Fibroblast of upper back skin (primary cell): ENCODE measurements at regions not wholly inside any gene's neighbourhood (a gene's known extent, or its start where the extent isn't known, plus 50 kb on each side); places are given as distances from the start of the nearest gene placed in this dataset.
"Not testable (repeated sequence)": the region's sequence is repeated elsewhere in the genome, so short reads cannot be mapped to it uniquely, and the experiment has no call there.

Experiments used
- DNase-seq: peaks from one replicate; pipeline ENCODE4 v3.0.0-alpha.2; 2013

DNA sequence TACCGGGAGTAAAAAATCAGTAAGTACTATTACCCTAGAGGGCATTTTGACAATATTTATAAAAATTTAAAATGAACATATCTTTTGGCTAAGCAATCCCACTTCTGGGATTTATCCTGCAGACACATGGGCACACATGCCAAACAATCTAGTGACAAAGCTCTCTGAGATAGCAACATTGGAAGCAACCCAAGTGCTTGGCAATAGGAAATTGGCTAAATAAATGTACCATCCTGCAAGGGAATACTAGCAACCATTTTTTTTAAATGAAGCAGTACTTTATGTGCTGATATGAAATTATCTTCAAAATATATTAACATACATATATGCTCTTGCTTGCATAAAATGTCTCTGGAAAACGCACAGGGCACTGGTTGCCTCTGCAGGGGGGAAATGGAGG is 133.8 kb downstream of the SNX5 start:
- no peak for DNase-seq

DNA sequence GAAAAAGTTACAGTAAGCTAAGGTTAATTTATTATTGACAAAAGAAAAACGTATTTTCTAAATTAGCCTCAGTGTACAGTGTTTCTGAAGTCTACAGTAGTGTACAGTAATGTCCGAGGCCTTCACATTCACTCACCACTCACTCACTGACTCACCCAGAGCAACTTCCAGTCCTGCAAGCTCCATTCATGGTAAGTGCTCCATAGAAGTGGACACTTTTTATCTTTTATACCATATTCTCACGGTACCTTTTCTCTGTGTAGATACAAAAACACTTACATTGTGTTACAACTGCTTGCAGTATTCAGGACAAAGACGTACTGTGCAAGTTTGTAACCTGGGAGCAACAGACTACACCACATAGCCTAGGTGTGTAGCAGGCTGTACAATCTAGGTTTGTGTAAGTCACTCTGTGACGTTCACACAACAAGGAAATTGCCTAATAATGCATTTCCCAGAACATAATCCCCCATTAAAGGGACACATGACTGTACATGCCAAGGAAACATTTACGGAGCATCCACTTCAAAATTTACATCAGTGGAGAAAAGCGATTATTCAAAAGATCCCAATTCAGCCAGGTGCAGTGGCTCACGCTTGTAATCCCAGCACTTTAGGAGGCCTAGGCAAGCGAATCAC is 133.4 kb downstream of the BANF2 start:
- DNase-seq: peak; percentile 20

- DNase-seq: no peak
These were observed 132.6 kb downstream of the BANF2 start for GRCh38 chr20:17832236-17832915.

DNA sequence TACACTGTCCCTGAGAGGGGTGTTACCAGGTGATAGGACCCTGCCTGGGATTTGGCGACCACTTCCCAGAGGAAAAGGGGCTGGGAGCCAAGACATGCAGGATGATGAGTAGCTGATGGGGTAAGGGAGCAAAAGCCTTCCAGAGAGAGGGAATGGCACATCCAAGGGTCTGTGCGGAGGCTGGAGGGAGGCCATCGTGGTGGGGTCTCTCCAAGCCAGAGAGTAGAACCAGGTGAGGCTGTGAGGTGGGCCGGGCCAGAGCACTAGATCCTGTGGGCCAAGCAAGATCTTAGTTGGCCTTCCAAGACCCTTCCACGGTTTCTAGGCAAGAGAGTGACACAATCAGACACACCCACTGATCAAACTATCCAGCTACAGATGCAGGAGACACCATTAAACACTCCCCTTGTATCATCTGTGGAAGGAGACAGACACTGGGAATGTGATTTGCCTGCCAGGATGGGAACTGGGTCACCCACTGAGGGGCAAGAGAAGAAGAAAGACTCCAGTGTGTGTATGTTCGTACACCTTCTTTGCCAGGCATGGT is 128.9 kb downstream of the BANF2 start:
- no peak for DNase-seq

DNA sequence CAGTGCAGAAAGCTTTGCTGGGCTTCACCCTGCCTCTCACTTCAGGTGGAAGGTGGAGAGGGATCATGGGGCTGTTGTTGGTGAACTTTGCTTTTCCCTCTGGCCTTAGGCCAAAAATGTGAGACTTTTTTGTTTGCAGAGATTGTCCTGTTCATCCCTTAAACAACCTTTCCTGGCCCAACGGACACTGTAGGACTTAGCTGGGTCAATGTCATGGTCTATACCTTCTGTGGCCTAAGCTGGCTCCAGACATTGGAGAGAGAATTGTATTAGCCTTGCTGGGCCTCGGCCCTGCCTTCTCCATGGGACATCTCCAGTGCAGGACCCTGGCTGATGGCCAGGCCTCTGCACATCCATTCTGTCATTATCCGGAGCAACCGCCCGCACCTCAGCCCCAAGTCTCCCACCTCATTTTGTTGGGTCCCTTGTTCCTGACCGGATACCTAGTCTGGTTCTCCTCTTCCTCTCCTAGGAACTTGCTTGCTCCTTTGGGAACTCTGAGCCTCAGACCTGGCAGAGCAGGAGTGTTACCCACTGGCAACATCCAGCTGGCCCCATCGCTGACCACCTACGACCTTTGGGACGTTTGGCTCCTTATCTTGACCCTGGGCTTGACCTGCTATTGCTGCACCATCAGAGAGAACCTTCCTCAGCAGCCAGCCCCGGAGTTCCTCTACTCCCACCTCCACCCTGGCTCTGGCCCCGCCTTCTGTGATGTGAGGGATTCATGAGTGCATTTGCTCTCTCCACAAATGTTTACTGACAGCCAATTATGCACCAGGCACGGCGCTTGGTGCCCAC is 128.2 kb downstream of the BANF2 start:
- no peak for DNase-seq

- DNase-seq: no peak
These were observed 127.3 kb downstream of the BANF2 start for GRCh38 chr20:17827079-17827478.

- no peak for DNase-seq
These were observed 126.4 kb downstream of the BANF2 start for GRCh38 chr20:17825960-17826843.

DNA sequence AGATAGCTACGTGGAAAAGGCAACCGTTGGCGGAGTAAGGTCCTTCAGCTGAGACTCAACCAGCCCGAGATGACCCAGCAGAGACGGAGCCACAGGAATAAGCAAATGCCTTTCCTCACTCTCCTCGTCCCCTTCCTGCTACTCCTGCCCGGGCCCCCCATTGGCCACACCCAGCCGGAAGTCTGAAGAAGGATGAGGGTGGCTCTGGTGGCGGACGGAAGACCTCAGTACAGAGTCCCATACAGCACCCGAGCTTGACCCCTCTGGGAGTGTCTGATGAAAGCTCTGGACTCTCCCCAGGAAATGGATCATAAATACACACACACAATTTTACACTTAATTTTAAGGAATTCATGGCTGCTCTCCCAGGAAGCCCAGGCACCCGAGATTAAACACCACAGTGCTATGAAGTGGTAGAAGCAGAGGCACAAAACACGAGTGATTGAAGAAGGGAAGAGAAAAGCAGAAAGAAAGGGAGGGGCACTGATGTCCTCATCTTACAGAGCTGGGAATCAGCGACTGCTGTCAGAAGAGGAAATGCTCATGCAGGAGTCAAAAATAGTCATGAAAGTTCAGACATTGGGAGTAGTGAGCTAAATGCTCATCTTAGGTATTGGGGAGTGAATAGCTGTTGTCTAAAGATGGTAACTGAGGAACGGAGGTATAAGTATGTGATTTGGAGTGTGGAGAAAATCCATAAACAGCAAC is 125.6 kb downstream of the BANF2 start:
- no peak for DNase-seq

DNA sequence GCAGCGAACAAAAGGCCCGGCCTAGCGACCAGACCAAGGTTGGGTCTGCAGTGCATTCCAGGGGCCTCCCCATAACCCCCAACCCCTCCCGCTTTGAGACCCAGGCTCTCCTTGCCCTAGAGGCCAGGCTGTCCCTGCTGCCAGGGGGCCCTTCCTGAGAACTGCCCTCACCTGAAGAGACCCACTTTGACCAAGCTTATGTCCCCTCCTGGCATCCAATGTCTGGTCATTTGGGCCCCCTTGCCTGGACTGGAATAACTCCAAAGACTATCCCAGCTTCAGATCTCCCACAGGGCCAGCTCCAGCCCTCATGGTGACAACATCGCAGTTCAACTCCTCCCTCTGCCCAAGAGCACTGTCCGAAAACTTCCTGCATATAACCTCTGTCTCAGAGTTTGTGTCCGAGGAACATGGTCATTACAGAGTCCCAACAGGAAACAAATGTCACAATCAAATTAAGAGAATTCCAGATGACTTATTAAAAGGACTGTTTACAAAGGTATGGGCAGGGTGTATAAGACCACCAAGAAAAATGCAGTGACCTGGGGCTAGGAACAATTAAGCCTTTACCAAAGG is 125.0 kb downstream of the BANF2 start:
- DNase-seq: no peak

GRCh38 chr20:17823409-17824144 is 123.8 kb downstream of the BANF2 start:
- DNase-seq: no peak

GRCh38 chr20:17822540-17823408 is 123.0 kb downstream of the BANF2 start:
- DNase-seq: no peak

- peak; percentile 69 for DNase-seq
These were observed 122.3 kb downstream of the BANF2 start for GRCh38 chr20:17822039-17822438.

DNA sequence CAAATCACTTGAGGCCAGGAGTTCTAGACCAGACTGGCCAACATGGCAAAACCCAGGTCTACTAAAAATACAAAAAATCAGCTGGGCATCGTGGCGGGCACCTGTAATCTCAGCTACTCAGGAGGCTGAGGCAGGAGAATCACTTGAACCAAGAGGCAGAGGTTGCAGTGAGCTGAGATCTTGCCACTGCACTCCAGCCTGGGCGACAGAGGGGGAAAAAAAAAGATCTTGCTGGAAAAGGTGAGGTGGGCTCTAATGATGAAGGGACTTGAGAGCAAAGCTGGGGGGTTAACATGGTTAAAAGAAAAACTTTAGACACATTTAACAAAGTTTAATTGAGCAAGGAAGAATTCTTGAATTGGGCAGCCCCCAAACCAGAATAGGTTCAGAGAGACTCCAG is 121.8 kb downstream of the BANF2 start:
- not testable (repeated sequence) for DNase-seq

GRCh38 chr20:17819395-17820093 is 119.8 kb downstream of the BANF2 start:
- no peak for DNase-seq

GRCh38 chr20:17818187-17818586 is 118.4 kb downstream of the BANF2 start:
- no peak for DNase-seq

GRCh38 chr20:17816804-17817587 is 117.2 kb downstream of the BANF2 start:
- DNase-seq: no peak

GRCh38 chr20:17811628-17811965 is 111.8 kb downstream of the BANF2 start:
- no peak for DNase-seq

- no peak for DNase-seq
These were observed 111.3 kb downstream of the BANF2 start for GRCh38 chr20:17810847-17811627.
